GM18909 (cell line): ENCODE measurements at regions not wholly inside any gene's neighbourhood (a gene's known extent, or its start where the extent isn't known, plus 50 kb on each side); places are given as distances from the start of the nearest gene placed in this dataset.

Experiments used
- ATAC-seq: cut with Tn5 transposase; IDR thresholded peaks from one replicate; pipeline ENCODE4 v1.9.1; 2021; ENCODE audit warnings: mild to moderate bottlenecking; ENCODE audit not compliant: unreplicated experiment, poor library complexity

DNA sequence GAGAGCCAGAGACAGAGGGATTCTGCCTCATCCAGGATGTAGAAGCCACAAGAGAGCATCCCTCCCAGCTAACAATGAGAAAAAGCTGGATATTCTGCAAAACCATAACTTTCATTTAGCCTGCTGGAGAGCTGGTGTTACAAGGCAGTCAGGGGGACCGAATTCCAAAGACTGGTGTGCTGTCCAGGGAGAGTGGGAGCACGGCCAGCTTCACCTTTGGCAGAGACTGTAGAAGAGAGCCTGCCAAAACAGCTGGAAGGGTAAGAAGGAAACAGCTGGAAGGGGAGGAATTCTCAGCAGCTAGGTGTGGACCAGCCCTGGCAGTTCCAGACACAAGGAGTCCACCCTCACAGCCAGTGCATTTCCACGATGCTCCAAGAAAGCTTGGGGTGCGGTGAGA, 109.9 kb upstream of the LINGO1 start:
- ATAC-seq: no peak

DNA sequence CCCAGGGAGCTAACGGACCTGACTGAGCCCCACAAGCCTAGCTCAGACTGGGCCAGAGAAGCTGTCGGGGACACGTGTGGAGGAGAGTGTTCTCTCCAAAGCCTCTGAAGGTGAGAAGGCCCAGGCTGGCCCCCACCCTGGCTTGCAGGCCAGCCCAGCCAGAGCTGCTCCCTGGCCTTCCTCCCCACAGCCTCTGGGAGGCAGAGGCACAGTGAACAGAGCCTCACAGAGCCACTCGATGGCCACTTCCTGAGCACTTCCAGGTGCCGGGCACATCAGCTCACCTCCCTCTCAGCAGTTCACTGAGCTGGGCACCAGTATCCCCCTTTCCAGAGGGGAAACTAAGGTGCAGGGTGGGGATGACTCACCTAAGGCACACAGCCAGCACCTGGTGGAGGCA, 109.4 kb upstream of the LINGO1 start:
- no peak for ATAC-seq

DNA sequence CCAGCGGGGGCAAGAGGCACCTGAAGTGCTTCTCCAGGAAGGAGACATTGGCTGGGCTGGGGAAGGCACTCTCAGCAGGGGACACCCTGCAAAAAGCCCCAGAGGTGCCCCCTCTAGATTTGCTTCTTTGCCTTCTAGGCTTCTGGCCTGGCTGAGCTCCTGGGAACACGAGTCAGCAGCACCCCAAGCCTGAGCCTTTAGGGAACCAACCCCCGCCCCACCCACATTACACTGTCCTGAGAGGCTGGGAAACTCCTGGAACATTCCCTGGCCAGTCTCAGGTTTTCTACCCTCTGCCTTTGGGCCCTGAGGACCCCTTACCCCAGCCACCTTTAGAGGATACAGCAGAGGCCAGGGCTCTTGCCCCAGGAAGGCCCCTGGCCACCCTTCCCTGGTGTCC, 108.4 kb upstream of the LINGO1 start:
- no peak for ATAC-seq

DNA sequence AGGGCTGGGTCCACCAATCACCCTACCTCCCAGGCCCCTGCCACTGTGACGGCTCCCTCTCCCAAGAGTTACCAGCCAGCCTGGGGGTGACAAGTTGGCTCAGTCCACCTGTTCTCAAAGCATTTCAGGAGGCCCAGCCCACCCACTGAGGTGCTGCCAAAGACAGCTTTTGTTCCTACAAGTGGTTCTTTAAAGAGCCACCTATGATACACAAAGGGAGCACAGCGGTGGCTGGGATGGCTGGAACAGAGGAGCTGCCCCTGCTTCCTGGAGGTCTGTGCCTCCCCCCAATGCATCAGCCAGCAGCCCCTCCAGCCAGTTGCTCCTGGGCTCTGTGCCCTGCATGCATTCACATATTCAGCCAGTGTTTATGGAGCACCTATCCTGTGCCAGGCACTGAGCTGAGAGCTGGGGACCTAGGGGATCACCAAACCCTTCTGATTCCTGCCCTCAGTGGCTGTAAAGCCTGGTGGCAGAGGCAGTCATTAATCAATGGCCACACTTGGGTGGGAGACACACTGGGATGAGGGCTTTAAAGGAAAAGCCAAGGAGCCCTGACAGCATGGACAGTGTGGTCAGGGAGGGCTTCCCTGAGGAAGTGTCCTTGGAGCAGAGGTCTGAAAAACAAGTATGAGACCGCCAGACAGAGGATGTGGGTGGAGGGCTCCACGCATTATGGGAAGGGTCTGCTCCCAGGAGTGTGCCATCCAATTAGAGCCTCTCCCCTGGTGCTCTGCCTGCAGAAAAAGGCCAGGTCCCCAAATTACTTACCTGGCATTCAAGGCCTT, 107.1 kb upstream of the LINGO1 start:
- no peak for ATAC-seq

DNA sequence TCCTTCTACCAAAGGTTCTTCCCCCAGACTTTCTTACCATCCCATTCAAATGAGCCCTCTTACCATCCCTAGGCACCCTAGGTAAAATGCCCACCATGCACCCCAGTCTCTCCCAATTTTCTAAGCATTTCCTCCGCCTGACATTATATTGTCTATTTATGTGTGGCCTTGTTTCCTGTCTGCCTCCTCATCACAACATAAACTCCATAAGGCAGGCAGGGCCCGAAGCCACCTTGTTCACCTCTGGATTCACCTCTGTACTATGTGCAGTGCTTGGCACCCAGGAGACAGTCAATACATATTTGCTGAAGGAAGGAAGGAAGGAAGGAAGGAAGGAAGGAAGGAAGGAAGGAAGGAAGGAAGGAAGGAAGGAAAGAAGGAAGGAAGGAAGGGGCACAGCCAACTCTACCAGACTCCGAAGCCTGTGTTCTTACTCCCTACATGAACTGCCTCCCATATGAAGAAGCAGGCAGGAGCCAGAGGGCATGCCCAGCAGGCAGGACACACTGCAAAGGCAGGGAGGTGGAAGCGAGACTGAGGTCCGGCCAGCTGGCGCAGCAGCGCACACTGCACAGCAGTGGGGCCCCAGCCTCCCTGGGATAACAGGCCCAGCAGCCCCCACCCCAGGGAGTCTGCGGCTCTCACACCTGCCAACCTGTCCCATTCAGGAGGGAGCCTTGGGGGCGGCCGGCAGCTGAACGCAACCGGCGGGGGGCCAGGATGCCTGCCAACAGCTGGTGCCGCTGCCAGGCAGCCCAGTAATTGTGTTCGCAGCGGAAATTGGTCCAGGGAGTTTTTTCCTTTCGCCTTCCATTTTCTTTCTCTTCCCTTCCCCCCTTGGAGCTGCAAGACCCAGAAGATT, 106.0 kb upstream of the LINGO1 start:
- no peak for ATAC-seq

DNA sequence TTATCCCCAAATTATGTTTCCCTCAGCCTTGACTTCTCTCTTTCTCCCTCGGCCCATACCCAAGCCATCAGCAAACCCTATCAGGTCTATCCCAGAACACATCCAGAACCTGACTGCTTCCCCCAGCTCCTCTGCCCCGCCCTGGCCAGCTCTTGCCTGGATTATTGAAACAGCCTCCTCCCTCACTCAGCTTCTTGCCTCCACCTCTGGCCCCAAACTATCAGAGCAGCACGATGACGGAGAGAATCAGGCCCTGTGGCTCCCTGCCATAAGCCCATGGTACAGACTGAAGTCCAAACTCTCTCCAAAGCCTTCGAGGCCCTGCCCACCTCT, 105.3 kb upstream of the LINGO1 start:
- ATAC-seq: no peak

DNA sequence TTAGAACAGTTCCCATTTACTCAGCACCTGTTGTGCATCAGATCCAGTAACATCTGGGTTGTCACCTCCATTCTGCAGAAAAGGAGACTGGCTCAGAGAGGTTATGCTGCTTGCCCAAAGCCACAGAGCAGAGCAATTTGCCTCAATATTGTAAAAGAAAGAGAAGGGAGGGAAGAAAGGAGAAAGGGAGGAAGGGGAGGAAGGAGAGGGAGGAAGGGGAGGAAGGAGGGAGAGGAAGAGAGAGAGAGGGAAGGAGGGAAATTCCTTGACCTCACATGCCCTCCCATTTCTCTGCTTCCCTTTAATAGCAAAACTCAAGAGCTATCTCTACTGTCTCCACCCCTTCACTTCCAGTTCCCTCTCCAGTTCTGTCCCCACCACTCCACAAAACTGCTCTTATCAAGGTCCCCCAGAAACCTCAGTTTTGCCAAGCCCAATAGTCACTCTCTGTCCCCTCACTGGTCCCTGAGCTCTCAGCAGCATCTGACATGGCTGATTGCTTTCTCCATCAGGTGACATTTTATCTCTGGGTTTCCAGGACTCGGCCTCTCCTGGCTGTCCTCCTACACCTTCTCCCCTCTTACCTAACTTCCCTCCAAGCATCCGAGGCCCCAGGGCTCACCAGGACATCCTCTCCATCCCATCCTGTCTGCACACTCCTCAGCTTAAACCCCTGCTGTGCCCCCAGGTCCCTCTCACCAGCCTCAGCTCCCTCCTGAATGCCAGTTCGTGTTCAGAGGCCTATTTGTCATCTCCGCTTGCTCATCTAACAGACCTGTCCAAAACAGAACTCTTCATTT, 104.7 kb upstream of the LINGO1 start:
- ATAC-seq: no peak

DNA sequence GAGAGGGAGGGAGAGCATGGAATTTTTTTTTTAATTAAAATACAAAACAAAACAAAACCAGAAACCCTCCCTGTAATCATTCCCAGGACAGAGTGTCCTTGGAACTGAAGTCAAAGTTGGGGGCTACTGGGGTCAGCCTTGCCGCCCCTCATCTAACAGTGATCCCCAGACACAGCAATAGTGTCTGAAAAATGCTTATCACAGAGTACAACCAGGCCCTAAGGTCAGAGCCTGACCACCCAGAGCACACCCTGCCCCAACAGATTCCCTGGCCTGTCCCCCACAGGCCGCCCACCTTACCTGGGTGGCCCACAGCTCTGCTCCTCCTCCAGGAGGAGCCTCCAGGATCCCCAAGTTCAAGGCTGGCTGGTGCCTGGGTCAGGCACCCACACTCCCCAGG, 101.6 kb upstream of the LINGO1 start:
- no peak for ATAC-seq

DNA sequence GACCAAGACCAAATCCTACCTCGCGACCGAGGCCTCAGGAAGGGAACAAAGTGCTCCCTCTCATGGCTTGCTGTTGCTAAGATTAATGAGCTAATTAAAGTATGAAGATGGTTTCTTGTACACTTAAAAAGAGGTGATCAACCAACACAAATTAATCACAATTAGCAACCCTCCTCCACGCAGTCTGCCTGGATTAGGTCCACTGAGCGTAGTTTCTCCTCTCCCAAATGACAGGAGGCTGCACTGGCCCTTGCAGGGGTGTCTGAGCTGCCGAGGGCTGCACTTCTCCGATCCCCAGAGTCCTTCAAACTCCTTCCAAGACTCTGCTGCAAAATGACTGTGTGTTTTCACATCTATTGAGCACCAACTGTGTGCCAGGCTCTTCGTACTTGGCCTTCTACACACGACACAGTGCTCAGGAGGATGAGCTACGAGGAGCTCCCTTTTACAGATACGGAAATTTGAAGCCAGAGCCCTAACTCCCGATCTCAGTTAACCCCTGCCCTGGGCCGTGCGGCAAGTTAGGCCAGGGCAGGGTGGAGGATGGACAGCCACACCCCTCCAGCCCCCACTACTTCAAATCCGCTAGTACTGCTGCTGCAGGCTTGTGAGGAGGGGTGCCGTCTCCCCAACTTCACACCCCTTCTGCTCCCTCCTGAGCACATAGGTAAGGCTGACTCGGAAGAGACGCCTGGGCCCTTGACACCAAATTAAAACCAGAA, 101.0 kb upstream of the LINGO1 start:
- no peak for ATAC-seq

DNA sequence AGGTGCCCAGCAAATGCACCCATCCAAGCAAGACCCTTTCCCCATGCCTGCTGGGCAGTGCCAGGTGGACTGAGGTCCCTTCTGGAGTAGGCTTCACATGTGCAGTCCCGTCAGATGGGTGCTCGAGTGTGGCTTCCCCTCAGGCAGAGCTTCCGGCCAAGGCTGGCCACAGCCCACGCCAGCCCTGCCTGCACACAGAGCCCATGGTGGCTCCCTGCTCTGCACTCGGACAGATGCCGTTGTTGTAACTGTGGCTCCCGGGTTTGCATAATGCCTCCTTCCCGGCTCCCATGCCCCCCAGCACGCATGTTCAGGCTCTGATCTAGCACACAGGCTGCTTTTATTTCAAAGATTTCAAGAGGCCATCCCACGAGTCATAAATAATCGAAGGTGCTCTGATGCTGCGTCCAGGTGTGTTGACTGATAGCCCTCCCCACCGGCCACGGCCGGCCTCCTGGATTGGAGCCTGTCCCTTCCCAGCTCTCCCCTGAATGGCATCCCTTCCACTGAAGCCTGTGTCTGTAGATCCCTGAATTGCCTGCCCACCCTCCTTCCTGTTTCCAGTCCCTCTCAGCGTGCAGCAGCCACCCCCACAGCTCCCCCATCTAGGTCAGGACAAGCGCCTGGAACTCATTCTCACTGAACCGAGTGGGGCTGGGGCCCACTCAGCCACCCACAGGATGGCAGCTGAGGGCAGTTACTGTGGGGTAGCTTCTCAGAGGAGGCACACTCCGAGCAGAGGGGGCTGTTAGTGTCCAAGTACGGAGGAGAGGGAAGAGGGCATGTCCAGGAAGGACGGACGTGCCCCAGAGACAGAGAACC, 100.0 kb upstream of the LINGO1 start:
- no peak for ATAC-seq

DNA sequence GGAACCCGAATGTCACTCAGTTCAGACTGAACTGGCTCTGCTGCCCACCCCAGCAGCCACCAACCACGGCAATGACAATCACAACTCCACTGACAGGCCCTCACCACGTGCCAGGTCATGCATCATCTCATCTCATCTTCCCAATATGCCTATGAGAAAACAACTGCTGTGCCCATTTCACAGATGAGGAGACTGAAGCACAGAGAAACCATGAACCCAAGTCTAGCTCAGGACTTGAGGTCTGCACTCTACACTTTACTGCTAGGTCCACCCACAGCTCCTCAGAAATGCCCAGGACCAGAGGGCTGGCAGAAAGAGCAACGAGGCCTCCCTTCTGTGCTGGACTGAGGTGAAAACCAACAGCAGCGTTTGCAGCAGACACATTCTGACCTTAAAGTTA, 99.2 kb upstream of the LINGO1 start:
- ATAC-seq: no peak

DNA sequence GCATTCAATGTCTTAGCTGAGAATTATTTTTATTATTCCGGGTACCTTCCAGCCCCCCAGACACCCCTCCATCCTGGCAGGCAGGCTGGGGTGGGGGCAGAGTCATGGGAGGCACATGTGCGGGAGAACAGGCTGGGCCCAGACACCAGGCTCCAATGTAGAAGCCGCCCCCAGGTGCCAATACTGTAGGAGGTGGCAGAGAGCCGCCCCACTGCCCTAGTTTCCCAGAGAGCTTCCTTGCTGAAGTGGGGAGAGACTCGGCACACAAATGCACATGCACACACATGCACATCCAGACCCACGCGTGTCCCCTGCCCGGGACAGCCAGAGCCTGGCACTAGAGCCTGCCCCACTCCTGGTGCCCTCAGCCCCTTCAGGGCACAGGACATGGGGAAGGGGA, 98.4 kb upstream of the LINGO1 start:
- no peak for ATAC-seq

DNA sequence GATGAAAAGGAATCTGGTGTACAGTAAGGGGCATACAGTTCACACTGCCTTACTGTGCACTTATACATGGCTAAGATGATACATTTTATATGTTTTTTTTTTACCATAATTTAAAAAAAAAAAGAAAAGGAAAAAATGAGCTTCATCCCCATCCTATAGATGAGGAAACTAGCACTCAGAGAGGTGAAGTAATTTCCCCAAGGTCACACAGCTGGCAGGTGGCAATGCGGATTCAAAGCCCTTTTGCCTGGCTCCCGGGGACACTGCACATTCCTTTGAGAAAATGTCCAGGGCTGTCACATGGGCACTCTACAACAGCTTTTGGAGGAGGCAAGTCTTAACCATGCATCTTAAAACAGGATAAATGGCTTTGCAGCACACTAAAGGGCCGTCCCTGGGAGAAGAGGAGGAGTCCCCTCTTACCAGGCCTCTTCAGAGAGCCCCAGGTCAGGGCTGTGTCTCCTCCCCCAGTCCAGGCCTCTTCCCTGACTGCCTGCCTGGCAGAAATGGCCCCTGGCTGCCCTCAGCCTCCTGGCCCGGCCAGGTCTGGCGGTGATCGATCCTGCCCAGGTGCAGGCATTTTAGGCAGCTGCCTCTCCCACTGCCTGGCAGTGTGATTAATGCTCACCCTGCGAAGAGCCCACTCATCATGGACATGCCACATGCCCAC, 95.1 kb upstream of the LINGO1 start:
- ATAC-seq: no peak

DNA sequence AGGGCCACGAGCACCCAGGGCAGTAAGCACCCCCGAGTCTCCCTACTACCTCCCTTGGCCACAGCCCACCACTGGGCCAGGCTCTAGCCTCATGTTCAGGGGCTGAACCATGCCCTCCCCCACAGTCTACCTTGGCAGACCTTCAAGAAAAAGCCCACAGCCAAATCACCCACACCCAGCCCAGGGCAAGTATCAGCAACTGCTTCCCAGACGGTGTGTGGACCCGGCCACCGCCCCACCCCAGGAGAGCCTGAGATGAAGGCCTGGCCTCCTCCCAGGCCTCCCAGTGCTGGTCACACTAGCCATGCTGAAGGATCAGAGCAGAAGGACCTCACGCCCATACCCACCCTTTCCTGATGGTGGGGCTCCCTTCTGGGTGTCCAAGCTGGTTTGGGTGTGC, 92.0 kb upstream of the LINGO1 start:
- ATAC-seq: no peak

DNA sequence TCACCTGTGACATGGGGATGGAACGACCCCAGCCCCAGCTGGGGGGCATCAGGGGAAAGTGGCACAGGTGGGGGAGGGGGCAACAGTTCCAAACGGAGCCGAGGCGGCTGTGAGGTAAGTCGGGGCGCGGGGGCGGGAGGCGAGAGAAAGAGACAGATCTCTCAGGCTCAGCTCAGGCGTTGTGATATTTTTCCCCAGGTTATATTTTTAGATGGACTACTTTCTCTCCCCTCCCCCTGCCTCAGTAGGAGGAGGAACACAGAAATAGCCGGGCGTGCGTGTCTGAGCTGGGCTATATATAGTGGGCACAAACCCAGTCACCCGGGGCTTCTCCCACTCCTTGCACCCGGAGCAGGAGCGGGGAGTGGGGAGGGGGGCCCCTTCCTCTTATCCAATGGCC, 91.0 kb upstream of the LINGO1 start:
- ATAC-seq: no peak

DNA sequence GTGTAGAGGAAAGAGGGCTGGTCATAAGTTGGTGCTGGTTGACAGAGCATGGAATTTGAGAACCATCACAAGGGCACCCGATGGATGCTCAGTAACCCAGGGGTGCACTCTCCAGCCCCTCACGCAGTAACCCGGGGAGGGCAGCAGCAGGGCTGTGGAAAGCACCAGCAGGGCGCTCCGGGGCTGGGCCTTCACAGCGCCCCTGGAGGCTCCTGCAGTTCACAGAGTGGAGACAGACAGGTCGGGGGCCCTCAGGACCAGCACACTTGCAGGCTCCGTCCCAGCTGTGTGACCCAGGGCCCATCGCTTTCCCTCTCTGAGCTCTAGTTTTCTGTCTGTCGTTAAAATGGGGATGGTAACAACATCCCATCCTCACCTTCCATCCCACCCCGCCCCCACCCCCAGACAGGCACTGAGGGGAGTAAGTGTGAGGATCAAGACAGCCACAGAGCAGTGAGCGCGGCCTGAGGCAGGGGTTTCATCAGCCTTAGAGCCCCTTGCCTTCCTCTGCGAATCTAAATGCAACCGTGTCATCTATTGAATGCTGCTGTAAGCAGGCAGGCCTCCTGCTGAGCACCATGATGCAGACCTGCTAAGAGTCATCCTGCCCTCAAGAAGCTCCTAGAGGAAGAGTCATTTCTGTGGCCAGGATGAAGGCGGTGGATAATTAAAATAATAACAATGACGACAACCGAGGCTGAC, 90.2 kb upstream of the LINGO1 start:
- no peak for ATAC-seq

DNA sequence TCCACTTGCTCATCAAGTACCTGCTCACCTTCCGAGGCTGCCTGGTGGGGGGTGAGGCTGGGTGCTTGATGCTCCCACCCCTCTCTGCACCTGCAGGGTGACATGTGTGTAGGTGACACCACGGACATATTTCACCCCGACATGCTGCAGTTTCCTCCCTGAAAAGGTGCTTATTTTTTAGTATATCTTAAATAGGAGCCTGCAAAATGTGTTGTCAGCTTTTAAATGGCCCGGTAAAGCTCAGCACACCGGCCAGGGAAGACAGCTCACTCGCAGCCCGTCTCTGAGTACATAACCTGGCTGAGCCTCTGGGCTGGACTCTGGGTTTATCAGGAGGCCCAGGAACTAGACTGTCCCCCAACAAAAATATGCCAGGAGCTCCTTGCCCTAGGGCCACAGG, 89.3 kb upstream of the LINGO1 start:
- ATAC-seq: no peak

DNA sequence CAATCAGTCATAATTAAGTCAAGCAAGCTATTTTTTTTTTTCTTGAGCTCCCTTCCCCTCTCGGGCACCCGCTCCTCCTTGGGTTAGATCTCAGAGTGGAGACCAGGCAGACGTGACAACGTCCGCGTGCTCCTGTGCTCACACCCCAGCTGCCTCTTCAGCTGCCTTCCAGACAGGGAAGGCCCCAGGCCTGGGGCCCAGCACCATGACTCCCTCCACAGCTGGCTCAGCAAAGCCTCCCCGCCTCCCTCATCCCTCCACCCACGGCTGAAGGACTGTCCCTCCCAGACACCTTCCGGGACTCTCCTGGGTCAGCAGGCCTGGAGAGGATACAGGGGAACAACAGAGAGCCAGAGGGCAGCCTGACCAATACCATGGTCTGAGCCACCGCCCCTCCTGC, 87.9 kb upstream of the LINGO1 start:
- ATAC-seq: no peak

DNA sequence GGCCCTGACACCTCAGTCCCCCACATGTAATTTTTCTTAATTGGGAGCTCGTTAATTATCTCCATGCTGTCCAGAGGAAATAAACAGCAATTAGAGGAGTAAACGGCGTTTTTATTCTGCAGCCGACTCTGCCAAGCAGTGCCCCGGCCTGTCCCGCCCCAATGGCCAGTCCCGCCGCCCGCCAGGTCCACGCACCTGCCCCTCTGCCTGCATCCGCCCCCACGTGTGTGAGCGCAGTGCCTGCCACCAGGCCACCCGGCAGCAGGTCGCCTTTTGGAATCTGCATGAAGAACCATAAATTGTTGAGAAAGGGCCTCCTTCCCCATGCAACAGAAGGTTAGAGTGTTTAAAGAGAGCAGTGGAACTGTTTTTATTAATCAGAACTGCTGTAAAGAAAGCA, 87.5 kb upstream of the LINGO1 start:
- no peak for ATAC-seq
